ENCODE measurements at regions not wholly inside any gene's neighbourhood (a gene's known extent, or its start where the extent isn't known, plus 50 kb on each side); places are given as distances from the start of the nearest gene placed in this dataset.

DNA sequence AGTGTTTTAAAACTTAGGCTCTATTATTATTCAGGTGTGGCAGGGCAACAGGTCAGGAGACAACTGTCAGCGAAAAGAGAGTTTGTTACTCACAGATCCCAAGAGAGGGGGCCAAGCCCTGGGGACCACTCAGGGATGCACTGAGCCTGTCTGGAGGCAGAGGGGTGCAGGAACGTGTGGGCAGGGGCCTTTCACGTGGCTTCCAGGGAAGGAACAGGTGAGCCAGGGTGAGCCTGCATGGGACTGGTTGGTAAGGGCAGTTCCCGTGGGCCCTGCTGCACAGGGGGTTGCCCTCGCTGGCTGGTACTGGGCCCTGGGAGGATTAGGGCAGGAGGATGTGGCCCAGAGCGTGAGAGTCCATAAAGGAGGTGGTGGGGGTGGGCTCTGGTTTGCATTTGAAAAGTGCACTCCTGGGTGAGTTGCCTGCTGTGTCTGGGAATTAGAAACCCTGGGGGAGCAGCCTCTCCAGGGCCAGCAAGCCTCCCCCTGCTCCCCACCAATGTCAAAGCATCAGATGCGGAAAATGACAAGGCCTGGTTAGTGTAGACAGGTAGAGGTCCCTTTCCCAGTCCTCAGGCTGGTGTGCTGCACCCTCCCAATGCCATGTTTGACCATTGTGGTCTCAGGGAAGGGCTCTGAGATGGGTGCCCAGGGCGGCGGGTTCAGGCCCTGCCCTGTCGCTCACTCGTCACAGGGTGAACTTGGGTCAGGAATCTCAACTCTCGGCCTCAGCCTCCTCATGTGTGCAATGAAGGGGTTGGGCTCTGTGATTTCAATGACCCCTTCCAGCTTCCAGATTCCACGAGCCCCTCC, 127.4 kb upstream of the RPS6KA2 start:
- no peak for DNase-seq (ENCODE audit: low read depth in 3 of 3, low spot score in 2 of 3)

DNA sequence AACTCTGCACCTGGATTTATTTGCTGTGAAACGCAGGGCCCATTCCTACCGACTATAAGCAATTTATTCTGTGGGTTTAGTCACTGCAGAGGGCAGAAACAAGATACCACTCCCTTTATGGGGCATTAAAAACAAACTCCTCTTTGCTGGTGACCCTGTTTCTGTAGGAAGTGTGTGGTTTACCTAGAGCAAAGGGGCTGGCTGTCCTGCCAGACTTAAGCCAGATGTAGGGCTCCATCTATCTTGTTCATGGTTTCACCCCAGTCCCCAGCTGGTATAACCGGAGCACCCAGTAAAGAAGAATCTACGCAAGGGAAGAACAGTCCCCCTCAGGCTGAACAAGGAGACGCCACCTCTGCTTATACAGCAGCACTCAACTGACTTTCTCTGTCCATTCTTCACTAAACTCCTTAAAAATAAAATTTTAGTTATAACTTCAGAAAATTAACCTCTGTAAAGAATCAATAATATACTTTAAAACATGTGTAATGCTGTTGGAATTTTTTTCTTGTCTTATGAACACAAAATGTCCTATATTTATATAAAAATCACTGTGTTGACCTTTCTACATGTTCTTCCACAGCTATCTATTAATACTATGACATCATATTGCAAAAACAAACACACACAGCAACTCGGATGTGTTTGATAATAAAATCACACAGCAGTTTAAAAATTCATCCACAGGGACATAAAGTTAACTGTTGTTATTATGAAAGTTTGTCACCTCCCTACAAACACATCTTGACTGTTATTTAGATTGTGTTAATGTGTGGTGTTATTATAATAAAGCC, 126.1 kb upstream of the RPS6KA2 start:
- DNase-seq (ENCODE audit: low read depth in 3 of 3, low spot score in 2 of 3), result no peak

- no peak for DNase-seq (ENCODE audit: low read depth in 3 of 3, low spot score in 2 of 3)
These were observed 125.0 kb upstream of the RPS6KA2 start for GRCh38 chr6:166752097-166752496.

DNA sequence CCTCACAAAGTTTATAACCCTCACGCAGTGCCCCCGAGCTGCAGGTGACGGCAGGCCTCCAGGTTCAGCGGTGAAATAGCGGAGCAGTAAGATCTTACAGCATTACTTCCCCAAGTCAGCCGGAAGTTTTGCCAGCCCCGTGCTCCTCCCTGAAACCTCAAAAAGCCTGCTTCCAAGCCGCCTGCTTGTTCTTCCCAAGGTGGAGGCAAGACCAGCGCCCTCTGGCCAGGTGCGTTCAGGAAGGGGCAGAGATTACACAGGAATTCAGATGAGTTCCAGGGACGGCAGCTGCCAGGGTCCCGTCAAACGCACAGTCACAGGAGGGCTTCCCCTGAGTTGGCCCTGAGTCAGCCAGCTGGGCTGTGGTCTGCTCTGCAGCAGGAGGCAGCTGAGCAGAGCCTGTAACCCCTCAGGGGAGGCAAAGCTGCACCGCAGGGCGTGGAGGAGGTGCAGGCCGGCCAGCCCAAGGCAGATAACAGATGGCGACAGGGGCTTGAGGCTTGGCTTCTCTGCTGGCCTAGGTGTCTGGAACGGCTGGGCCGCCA, 124.1 kb upstream of the RPS6KA2 start:
- no peak for DNase-seq (ENCODE audit: low read depth in 3 of 3, low spot score in 2 of 3)

GRCh38 chr6:166750108-166750793, 123.2 kb upstream of the RPS6KA2 start:
- DNase-seq (ENCODE audit: low read depth in 3 of 3, low spot score in 2 of 3), result no peak

- no peak for DNase-seq (ENCODE audit: low read depth in 3 of 3, low spot score in 2 of 3)
These were observed 122.6 kb upstream of the RPS6KA2 start for GRCh38 chr6:166749666-166750065.

DNA sequence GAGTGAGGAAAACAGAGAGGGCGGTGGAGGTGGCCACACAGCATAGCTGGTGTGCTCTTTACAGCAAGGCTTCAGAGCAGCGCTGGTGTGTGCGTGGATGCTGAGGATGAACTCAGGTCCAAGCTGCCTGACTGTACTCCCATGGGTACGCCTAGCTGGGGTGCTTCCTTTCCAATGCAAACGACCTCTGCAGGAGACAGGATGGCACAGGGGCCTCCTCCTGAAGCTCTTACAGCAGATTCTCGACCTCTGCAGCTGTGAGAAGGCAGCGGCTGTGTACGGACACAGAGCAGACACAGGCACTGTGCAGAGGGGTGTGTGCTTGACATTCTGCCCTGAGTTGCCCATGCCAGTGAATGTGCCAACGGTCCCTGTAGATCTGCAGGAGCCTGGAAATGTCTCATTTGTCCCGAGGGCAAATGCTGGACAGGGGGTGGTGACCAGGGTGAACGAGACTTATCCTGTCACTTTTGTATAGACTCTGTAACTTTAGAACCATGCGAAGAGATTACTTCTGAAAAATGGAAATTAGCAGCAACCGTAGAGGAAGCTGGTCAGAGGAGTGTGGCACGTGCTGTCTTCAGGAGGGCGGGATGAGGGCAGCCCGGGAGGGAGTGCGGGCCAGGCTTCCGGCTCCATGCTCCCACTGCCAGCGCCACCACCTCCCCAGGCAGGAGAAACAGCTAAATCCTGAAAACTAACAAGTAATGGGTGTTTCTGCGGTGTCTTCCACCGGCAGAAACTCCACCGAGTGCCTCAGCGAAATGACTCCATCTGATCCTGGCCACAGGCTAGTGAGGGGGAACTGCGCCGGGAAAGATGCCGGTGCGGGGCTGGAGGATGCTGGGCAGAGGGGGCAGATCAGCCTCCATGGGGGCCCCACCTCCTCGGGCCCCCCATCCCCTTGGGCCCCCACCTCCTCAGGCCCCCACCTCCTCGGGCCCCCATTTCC, 120.9 kb upstream of the RPS6KA2 start:
- DNase-seq (ENCODE audit: low read depth in 3 of 3, low spot score in 2 of 3), result no peak

GRCh38 chr6:166745801-166746668, 119.0 kb upstream of the RPS6KA2 start:
- no peak for DNase-seq (ENCODE audit: low read depth in 3 of 3, low spot score in 2 of 3)

DNA sequence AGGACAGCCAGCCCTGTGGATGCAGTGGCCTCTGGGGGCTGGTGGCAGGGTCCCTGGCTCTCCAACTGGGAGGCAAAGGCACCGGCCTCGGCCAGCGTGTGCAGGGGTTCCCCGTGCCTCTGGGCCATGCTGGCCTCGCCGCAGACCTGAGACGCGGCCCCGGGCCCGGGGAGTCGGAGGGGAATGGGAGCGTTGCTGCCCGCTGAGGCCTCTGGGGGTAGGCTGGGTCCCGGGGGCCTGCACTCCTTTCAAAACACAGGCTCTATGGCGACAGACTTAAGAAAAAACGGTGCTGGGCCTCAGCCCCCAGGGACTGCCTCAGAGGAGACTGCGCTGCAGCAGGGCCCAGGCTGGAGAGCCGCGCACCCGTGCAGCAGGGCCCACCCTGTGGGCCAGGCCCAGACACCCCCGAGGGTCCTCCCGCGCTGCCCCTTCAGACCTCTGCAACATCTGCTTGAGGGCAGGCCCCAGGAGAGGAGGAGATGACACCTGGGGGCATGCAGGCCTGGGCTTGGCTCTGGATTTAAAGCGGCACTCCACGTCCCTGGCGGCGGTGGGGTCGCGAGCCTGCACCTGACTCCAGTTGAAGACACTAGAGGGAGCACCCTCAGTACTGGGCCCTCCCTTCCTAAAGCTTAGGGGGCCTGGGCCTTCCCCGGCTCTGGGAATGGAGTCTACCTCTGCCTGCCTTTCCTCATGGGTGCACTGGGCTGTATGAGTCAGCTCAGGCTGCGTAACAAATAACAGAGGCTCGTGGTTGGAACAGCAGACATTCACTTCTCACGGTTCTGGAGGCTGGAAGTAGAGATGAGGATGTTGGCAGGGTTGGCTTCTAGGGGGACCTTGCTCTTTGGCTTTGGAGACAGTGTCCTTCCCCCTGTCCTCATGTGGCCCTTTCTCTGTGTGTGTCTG, 117.4 kb upstream of the RPS6KA2 start:
- DNase-seq (ENCODE audit: low read depth in 3 of 3, low spot score in 2 of 3), result no peak

DNA sequence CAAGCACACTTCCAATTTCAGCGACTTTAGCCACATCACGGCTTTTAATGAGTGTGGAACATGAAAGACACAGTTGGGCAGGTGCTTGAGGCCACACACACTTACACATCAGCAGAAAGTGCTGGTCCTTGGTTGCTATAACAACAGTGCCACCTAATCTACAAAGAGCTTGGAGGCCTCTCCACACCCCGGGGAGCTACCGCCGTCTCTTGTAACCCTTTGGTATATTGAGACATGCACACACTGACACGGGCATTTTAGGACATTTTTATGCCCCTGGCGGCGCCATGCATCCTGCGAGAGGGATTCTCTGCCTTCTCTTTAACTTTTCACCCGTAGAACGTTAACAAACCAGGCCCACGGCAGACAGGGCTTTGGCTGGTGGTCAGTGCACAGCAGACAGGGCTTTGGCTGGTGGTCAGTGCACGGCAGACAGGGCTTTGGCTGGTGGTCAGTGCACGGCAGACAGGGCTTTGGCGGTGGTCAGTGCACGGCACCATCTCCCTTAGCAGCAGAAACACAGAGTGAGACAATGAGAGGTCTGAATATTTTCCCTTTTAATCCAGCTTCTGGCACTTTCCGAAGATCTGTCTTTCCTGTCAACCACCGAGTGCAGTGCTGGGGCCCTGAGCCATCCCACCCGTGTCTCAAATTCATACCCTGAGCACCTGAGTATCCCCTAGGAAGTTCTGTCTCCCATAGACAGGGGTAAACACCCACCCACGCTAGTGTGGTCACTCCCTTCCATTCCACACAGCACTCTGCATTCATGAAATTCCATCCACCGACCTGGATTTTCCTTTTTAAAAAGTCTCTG, 116.6 kb upstream of the RPS6KA2 start:
- DNase-seq (ENCODE audit: low read depth in 3 of 3, low spot score in 2 of 3), result no peak

DNA sequence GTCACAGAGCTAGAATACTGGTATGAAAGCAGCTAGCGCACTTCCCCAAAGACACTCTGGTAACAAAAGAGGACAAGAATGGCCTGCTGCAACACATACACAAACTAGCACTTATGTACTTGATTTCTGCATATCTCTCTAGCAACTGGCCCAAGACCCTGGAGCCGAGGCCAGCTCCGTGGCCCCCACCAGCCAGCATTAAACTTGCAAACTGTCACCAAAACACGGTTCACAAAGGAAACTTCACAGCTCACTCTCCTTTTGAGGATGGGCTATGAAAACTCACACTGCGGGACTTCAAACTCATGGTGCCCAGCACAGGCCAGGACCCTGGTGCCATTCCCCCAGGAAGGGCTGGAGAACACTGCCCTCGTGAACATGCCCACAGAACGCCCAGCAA, 115.9 kb upstream of the RPS6KA2 start:
- DNase-seq (ENCODE audit: low read depth in 3 of 3, low spot score in 2 of 3), result no peak

DNA sequence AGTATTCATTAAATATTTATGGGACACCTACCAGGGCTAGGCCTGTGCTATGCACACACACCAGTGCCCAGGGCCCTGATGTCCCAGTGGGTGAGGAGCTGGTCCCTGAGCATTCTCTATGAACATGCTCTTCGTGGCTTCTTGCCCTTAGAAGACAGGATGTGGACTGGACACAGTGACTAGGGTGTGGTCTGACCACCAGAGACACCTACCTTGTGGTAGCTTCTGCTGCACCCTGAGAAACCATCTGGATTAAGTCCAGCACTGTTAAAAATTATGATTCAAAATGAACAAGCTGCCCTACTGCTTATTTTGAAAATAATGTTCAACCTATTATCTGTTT, 112.9 kb upstream of the RPS6KA2 start:
- DNase-seq (ENCODE audit: low read depth in 3 of 3, low spot score in 2 of 3), result no peak

DNA sequence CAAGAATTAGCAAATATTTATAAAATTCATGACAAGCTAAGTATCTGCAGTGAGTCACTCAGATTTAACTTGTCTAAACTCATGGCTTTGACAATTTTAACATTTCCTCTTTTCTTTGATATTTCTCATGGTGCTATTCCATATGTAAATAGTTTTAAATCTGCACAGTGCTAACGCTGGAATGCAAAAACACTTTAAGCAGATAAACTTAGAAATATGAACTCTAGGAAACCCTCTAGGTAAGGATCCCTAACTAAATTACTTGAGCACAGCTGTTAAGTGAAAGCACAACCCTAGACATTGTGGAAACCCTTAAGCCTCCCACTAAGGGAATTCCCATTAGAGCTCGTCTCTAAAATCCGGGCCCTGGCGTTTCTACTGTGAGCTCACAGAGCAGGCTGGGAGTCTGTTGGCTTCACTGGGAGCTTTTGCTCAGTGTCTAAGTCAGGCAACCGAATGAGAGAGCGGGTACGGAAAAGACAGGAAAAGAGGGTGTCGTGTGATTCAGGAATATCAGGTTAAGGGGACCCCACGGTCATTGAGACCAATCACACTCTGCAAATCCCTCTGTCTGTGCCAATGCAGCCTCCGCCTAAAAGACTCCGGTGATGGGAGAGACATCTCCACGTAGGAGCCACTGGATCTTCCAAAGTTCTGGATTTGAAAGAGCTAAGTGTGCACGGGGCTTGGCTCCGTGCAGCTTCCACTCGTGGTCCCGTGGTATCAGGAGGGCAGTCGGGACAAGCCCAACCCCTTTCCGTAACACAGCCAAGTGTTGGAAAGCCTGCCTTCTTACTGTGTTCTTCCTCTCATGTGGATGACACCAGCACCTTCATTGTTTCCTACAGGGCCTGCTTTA, 112.3 kb upstream of the RPS6KA2 start:
- no peak for DNase-seq (ENCODE audit: low read depth in 3 of 3, low spot score in 2 of 3)

- DNase-seq (ENCODE audit: low read depth in 3 of 3, low spot score in 2 of 3), result no peak
These were observed 111.5 kb upstream of the RPS6KA2 start for GRCh38 chr6:166738386-166739116.

DNA sequence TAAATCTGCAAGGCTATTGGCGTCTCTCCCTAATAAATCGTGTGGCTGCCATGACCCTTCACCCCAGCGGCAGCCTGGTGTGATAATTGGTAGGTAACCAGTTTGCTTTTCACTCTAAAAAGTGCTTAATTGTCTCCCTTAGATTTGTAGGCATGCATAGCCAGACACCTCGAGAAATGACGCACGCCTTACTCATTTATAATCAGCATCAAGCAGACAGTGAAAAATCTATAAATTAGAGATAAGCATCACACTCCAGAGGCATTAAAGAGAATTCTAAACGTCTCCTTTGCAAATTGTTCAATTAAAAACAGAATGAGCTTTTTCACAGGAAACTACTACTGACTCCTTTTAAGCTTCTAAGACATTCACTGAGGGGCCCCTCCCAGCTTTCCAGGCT, 110.2 kb upstream of the RPS6KA2 start:
- DNase-seq (ENCODE audit: low read depth in 3 of 3, low spot score in 2 of 3), result no peak

GRCh38 chr6:166736634-166737033, 109.6 kb upstream of the RPS6KA2 start:
- no peak for DNase-seq (ENCODE audit: low read depth in 3 of 3, low spot score in 2 of 3)

Measured in right renal cortex interstitium (tissue), 3 donors.